Gastrocnemius medialis (tissue), 4 donors: ENCODE measurements at regions not wholly inside any gene's neighbourhood (a gene's known extent, or its start where the extent isn't known, plus 50 kb on each side); places are given as distances from the start of the nearest gene placed in this dataset.
"Not testable (repeated sequence)": the region's sequence is repeated elsewhere in the genome, so short reads cannot be mapped to it uniquely, and the experiment has no call there.

Experiments used
- ATAC-seq, 2 donors: fragments of 150-250 bp; one replicate each; pipeline ENCODE4 v1.9.1; 2016
- DNase-seq, 2 donors: peaks; one replicate each; pipeline ENCODE4 v3.0.0-alpha.2; 2019
- H3K27ac ChIP-seq, 4 donors: fragments of 200-600 bp; sonication (generic); 1 replicate in 1 of 4; 2 replicates in 3 of 4; pipeline ENCODE4 v1.5.1; 2016 to 2018; ENCODE audit warnings: mild to moderate bottlenecking in 2 of 4, moderate library complexity in 1 of 4
- H3K27me3 ChIP-seq, 3 donors: fragments of 200-600 bp; sonication (generic) in 2 of 3; 1 replicate in 1 of 3; 2 replicates in 2 of 3; pipeline versions ENCODE4 v1.5.1 to v1.6.0; 2016 to 2019; ENCODE audit warnings: mild to moderate bottlenecking in 1 of 3, moderate library complexity in 1 of 3
- H3K36me3 ChIP-seq, 2 donors: fragments of 200-600 bp; sonication (generic) in 1 of 2; one replicate each; pipeline ENCODE4 v1.5.1; 2017 to 2018
- H3K4me1 ChIP-seq, 2 donors: fragments of 200-600 bp; sonication (generic) in 1 of 2; one replicate each; pipeline ENCODE4 v1.5.1; 2016 to 2017; ENCODE audit warnings: mild to moderate bottlenecking in 2 of 2
- H3K4me3 ChIP-seq, 4 donors: fragments of 200-600 bp; sonication (generic) in 3 of 4; 1 replicate in 1 of 4; 2 replicates in 3 of 4; pipeline ENCODE4 v1.5.1; 2016 to 2019; ENCODE audit warnings: mild to moderate bottlenecking in 2 of 4
- H3K9me3 ChIP-seq, 3 donors: fragments of 200-600 bp; sonication (generic) in 2 of 3; 1 replicate in 1 of 3; 2 replicates in 2 of 3; pipeline ENCODE4 v1.5.1; 2016 to 2019
- POLR2A ChIP-seq, 2 donors: fragments of 450-650 bp; IDR thresholded peaks; one replicate each; pipeline ENCODE4 v1.6.1; 2017; ENCODE audit warnings: antibody characterized with exemption in 2 of 2, mild to moderate bottlenecking in 2 of 2, moderate library complexity in 2 of 2
- in situ Hi-C, 4 donors: fragments of 200-750 bp; cut with MboI; loops; one replicate each; pipeline versions ENCODE4 v1.15.0 to v1.8.0; 2017; ENCODE audit warnings: low sequenced_read_pairs in 4 of 4
- intact Hi-C: fragments of 100-400 bp; cut with DNase I; formaldehyde crosslinking; loops from one replicate; pipeline ENCODE4 v1.15.1; 2023; ENCODE audit warnings: low total_unique reads
- TF ChIP-seq, protein P1 (sequence below), 5 experiments: fragments of 450-650 bp in 3 of 5; fragments of 200-600 bp in 2 of 5; sonication (generic) in 2 of 5; IDR thresholded peaks in 4 of 5; conservative IDR thresholded peaks in 1 of 5; 1 replicate in 4 of 5; 2 replicates in 1 of 5; pipeline ENCODE4 v1.5.1; 2016 to 2019; ENCODE audit warnings: antibody characterized with exemption in 5 of 5, mild to moderate bottlenecking in 3 of 5, moderate library complexity in 3 of 5

DNA sequence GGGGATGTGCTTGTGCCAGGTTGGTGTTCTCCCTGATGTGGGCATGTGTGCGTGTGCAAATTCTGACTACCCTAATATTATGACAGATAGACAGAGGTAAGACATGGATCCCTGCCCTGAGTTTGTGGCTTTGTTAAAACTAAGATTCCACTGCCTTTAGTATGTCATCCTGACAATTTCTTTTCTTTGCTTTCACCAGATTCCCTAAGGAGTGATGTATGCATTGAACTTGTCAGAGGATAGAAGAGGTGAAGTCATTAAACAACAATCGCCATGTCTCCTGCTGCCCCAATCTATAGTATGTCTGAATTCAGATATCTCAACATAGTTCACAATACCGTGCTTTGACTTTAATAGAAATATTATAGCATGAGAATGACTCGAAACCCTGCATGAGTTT lies 137.1 kb upstream of the ELAC2 start:
- in situ Hi-C loops = no loop called here

DNA sequence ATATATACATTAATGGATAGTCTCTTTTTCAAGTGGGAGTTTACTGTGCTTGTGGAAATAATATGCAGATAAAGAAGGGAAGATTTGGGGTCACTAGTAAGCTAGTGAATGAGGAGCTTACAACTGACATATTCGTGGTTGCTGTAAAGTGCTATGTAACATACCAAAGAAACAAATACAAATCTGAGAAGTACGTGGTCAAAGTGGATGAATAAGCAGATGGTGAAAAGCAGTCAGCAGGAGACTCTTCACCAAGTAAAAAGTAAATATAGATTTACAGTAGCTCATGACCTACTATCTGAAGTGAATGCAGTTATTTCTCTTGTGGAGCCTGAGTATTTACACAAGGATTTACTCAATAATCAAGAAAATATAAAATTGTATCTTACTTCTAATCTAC lies 136.6 kb upstream of the ELAC2 start:
- no peaks in the 10 kb centered on the region for H3K27me3 ChIP-seq
- TF ChIP-seq POLR2A (IDR thresholded peaks at IDR 0.05) = no peak
- TF ChIP-seq, protein P1, sequence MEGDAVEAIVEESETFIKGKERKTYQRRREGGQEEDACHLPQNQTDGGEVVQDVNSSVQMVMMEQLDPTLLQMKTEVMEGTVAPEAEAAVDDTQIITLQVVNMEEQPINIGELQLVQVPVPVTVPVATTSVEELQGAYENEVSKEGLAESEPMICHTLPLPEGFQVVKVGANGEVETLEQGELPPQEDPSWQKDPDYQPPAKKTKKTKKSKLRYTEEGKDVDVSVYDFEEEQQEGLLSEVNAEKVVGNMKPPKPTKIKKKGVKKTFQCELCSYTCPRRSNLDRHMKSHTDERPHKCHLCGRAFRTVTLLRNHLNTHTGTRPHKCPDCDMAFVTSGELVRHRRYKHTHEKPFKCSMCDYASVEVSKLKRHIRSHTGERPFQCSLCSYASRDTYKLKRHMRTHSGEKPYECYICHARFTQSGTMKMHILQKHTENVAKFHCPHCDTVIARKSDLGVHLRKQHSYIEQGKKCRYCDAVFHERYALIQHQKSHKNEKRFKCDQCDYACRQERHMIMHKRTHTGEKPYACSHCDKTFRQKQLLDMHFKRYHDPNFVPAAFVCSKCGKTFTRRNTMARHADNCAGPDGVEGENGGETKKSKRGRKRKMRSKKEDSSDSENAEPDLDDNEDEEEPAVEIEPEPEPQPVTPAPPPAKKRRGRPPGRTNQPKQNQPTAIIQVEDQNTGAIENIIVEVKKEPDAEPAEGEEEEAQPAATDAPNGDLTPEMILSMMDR (IDR thresholded peaks at IDR 0.05 in 4 of 5, conservative IDR thresholded peaks at IDR 0.05 in 1 of 5) = no peak
- intact Hi-C loops = no loop called here
- H3K4me3 ChIP-seq = no peak overlapping the region
- in situ Hi-C loops = no loop called here
- H3K9me3 ChIP-seq = no peaks in the 10 kb centered on the region
- no peaks in the 10 kb centered on the region for H3K4me1 ChIP-seq
- H3K36me3 ChIP-seq = no peaks in the 10 kb centered on the region
- DNase-seq (no peak), ATAC-seq (no peak)
- no peak overlapping the region for H3K27ac ChIP-seq

More for the DNA sequence above, 137.1 kb upstream of the ELAC2 start:
- intact Hi-C loops = no loop called here
- no peak overlapping the region for H3K4me3 ChIP-seq
- no peaks in the 10 kb centered on the region for H3K27me3 ChIP-seq
- no peaks in the 10 kb centered on the region for H3K4me1 ChIP-seq
- no peaks in the 10 kb centered on the region for H3K9me3 ChIP-seq
- no peaks in the 10 kb centered on the region for H3K36me3 ChIP-seq
- TF ChIP-seq, protein P1 (IDR thresholded peaks at IDR 0.05 in 4 of 5, conservative IDR thresholded peaks at IDR 0.05 in 1 of 5) = no peak
- no peak for TF ChIP-seq POLR2A (IDR thresholded peaks at IDR 0.05)
- no peak overlapping the region for H3K27ac ChIP-seq
- no peak for DNase-seq
- ATAC-seq = no peak

DNA sequence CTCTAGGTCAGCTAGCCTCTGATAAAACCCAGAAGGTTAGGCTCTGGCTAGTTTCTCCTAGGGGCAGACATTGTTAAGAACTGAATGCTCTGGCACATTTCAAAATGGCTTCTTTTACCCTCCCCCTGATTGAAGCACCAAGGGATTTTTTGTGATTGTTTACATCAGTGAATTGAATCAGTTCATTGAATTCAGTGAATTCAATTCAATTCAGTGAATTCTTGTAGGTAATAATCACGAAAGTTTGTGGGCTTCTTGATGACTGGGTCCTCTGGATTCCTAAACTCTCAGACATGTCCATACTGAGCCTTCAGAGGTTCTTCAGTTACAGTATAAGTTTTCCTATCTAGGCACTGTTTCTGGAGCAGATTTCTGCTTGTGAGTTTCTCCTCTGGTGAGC lies 135.2 kb upstream of the ELAC2 start:
- DNase-seq (no peak), ATAC-seq (no peak)
- Histone ChIP-seq H3K27me3 (no peaks in the 10 kb centered on the region), H3K36me3 (no peaks in the 10 kb centered on the region), H3K9me3 (no peaks in the 10 kb centered on the region), H3K4me3 (no peak overlapping the region), H3K27ac (no peak overlapping the region), H3K4me1 (no peaks in the 10 kb centered on the region)
- TF ChIP-seq, protein P1 (IDR thresholded peaks at IDR 0.05 in 4 of 5, conservative IDR thresholded peaks at IDR 0.05 in 1 of 5) = no peak
- TF ChIP-seq POLR2A (IDR thresholded peaks at IDR 0.05) = no peak
- in situ Hi-C loops (no loop called here), intact Hi-C loops (no loop called here)

DNA sequence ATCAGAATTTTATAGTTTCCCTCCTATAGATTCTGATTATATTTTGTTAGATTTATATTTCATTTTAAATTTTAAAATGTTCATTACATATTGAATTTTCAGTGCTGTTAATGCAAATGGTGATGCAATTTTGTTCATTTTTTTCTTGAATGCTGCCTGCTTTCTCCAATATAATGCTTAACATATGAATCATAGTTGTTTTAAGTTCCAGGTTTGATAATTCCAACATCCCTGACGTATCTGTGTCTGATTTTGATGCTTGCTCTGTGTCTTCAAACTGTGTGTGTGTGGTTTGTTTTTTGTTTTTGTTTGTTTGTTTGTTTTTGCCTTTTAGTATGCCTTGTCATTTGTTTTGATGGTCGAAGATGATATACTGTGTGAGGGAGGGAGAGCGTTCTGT lies 134.7 kb upstream of the ELAC2 start:
- ATAC-seq (no peak), DNase-seq (no peak)
- Histone ChIP-seq H3K27ac (no peak overlapping the region), H3K36me3 (no peaks in the 10 kb centered on the region), H3K9me3 (no peaks in the 10 kb centered on the region), H3K4me1 (no peaks in the 10 kb centered on the region), H3K27me3 (no peaks in the 10 kb centered on the region), H3K4me3 (no peak overlapping the region)
- intact Hi-C loops = no loop called here
- TF ChIP-seq, protein P1 (IDR thresholded peaks at IDR 0.05 in 4 of 5, conservative IDR thresholded peaks at IDR 0.05 in 1 of 5) = no peak
- no peak for TF ChIP-seq POLR2A (IDR thresholded peaks at IDR 0.05)
- in situ Hi-C loops = no loop called here

DNA sequence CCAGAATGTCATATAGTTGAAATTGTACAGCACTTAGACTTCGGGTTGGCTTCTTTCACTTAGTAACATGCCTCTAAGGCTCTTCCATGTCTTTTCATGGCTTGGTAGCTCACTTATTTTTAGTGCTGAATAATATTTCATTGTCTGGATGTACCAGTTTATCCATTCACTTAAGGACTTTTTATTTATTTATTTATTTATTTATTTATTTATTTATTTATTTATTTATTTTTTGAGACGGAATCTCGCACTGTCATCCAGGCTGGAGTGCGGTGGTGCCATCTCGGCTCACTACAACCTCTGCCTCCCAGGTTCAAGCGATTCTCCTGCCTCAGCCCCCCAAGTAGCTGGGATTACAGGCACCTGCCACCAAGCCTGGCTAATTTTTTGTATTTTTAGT lies 132.9 kb upstream of the ELAC2 start:
- H3K4me3 ChIP-seq, DNase-seq, H3K36me3 ChIP-seq, H3K27me3 ChIP-seq, intact Hi-C loops, H3K4me1 ChIP-seq, in situ Hi-C loops, H3K9me3 ChIP-seq, ATAC-seq, H3K27ac ChIP-seq: not testable (repeated sequence)
